Spleen (tissue), 7 donors: ENCODE measurements at regions not wholly inside any gene's neighbourhood (a gene's known extent, or its start where the extent isn't known, plus 50 kb on each side); places are given as distances from the start of the nearest gene placed in this dataset.

Experiments
- POLR2A ChIP-seq, 3 donors: fragments of 450-650 bp; IDR thresholded peaks; one replicate each; pipeline ENCODE4 v1.5.1; 2017; ENCODE audit warnings: antibody characterized with exemption in 3 of 3, mild to moderate bottlenecking in 1 of 3
- POLR2AphosphoS5 ChIP-seq, 3 donors: sonication (generic); formaldehyde crosslinking; IDR thresholded peaks; one replicate each; pipeline ENCODE4 v1.5.1; 2017; ENCODE audit warnings: antibody characterized with exemption in 3 of 3
- TF ChIP-seq, protein P1 (sequence below), 11 experiments: fragments of 200-600 bp in 7 of 11; fragments of 450-650 bp in 4 of 11; sonication (generic) in 4 of 11; IDR thresholded peaks in 8 of 11; conservative IDR thresholded peaks in 3 of 11; 1 replicate in 7 of 11; 2 replicates in 4 of 11; pipeline versions ENCODE4 v1.4.0 to v1.8.0; 2016 to 2021; ENCODE audit warnings: antibody characterized with exemption in 11 of 11, inconsistent platforms in 4 of 11, mild to moderate bottlenecking in 1 of 11
- donor health status: DM: no; HTN: no; CAD: no; lungs with moderate emphysema.
- donor health status: DM: no; HTN: no; CAD: no.
- donor health status: DM: no; HTN: no; CAD: no.

DNA sequence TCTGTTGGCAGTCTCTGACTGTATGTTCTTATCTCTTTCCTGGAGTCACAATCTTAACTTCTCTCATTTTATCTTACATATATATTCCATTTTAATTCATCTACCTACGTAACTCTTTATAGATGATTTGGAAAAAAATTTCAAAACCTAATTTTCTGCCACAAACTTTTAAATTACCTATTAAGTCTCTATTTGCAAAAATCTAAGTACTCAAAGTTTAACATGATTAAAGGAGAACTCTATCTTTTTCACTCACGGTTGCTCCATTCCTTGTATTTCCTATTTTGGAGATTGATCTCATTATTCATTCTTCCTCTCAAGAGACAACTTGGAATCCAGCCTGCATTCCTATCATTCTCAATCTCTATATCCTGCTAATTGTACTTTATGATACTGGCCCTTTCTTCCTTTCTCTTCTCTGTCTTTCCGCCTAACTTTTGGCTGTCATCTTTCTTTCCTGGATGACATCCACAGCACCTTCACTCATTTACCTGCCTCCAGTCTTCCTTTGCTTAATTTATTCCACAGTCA lies 1071.1 kb upstream of the CITED2 start:
- no peak for TF ChIP-seq POLR2AphosphoS5 (IDR thresholded peaks at IDR 0.05)
- TF ChIP-seq POLR2A (IDR thresholded peaks at IDR 0.05), result no peak
- TF ChIP-seq, protein P1, sequence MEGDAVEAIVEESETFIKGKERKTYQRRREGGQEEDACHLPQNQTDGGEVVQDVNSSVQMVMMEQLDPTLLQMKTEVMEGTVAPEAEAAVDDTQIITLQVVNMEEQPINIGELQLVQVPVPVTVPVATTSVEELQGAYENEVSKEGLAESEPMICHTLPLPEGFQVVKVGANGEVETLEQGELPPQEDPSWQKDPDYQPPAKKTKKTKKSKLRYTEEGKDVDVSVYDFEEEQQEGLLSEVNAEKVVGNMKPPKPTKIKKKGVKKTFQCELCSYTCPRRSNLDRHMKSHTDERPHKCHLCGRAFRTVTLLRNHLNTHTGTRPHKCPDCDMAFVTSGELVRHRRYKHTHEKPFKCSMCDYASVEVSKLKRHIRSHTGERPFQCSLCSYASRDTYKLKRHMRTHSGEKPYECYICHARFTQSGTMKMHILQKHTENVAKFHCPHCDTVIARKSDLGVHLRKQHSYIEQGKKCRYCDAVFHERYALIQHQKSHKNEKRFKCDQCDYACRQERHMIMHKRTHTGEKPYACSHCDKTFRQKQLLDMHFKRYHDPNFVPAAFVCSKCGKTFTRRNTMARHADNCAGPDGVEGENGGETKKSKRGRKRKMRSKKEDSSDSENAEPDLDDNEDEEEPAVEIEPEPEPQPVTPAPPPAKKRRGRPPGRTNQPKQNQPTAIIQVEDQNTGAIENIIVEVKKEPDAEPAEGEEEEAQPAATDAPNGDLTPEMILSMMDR (IDR thresholded peaks at IDR 0.05 in 8 of 11, conservative IDR thresholded peaks at IDR 0.05 in 3 of 11), result no peak
